Mesothelial cell of epicardium (in vitro differentiated cells): ENCODE measurements at regions not wholly inside any gene's neighbourhood (a gene's known extent, or its start where the extent isn't known, plus 50 kb on each side); places are given as distances from the start of the nearest gene placed in this dataset.
"Not testable (repeated sequence)": the region's sequence is repeated elsewhere in the genome, so short reads cannot be mapped to it uniquely, and the experiment has no call there.

Experiments
- DNase-seq, 2 experiments: peaks; one replicate each; pipeline ENCODE4 v3.0.0; 2021; ENCODE audit warnings: low spot score in 2 of 2; ENCODE audit not compliant: unreplicated experiment in 2 of 2
- H3K27ac Mint-ChIP-seq: 2 replicates; pipeline ENCODE4 v1.8.0; 2021; ENCODE audit warnings: mixed read lengths
- H3K27me3 Mint-ChIP-seq: 2 replicates; pipeline ENCODE4 v1.8.0; 2021; ENCODE audit warnings: low read depth, mixed read lengths
- H3K36me3 Mint-ChIP-seq: 2 replicates; pipeline ENCODE4 v1.8.0; 2021; ENCODE audit warnings: mixed read lengths
- H3K4me1 Mint-ChIP-seq: 2 replicates; pipeline ENCODE4 v1.8.0; 2021; ENCODE audit warnings: mixed read lengths
- H3K4me3 Mint-ChIP-seq: 2 replicates; pipeline ENCODE4 v1.8.0; 2021; ENCODE audit warnings: mild to moderate bottlenecking, moderate library complexity, mixed read lengths
- H3K9me3 Mint-ChIP-seq: 2 replicates; pipeline ENCODE4 v1.8.0; 2021; ENCODE audit warnings: mixed read lengths
- TF ChIP-seq, protein P1 (sequence below): fragments of 200-600 bp; sonication (generic); IDR thresholded peaks from one replicate; pipeline ENCODE4 v1.5.0; 2021; ENCODE audit warnings: antibody characterized with exemption; ENCODE audit not compliant: unreplicated experiment

DNA sequence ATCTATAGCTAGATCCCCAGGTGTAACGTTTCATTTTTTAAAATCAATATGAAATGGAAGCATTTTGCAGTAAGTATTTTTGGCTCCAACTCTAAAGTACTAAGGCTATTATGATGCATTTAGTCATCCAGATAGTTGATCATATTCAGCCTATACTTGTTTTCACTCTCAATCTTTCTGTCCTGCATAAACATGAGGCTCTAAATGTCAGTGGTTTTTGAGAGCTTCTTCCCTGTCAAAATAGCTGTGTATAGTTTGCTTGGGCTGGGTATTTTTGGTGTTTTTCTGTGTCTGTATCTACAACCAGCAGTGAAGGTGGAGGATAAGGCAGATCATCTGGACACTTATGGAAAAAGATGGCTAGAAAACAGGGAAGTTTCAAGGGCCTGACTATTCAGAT, 128.0 kb downstream of the LRRN1 start:
- no peak overlapping the region for H3K4me3 Mint-ChIP-seq
- H3K27me3 Mint-ChIP-seq: no peaks in the 10 kb centered on the region
- DNase-seq: no peak
- no peaks in the 10 kb centered on the region for H3K4me1 Mint-ChIP-seq
- H3K27ac Mint-ChIP-seq: no peak overlapping the region
- H3K9me3 Mint-ChIP-seq: peaks cover 17% of the 10 kb centered on the region
- TF ChIP-seq, protein P1, sequence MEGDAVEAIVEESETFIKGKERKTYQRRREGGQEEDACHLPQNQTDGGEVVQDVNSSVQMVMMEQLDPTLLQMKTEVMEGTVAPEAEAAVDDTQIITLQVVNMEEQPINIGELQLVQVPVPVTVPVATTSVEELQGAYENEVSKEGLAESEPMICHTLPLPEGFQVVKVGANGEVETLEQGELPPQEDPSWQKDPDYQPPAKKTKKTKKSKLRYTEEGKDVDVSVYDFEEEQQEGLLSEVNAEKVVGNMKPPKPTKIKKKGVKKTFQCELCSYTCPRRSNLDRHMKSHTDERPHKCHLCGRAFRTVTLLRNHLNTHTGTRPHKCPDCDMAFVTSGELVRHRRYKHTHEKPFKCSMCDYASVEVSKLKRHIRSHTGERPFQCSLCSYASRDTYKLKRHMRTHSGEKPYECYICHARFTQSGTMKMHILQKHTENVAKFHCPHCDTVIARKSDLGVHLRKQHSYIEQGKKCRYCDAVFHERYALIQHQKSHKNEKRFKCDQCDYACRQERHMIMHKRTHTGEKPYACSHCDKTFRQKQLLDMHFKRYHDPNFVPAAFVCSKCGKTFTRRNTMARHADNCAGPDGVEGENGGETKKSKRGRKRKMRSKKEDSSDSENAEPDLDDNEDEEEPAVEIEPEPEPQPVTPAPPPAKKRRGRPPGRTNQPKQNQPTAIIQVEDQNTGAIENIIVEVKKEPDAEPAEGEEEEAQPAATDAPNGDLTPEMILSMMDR: no peak
- H3K36me3 Mint-ChIP-seq: peaks cover 13% of the 10 kb centered on the region

DNA sequence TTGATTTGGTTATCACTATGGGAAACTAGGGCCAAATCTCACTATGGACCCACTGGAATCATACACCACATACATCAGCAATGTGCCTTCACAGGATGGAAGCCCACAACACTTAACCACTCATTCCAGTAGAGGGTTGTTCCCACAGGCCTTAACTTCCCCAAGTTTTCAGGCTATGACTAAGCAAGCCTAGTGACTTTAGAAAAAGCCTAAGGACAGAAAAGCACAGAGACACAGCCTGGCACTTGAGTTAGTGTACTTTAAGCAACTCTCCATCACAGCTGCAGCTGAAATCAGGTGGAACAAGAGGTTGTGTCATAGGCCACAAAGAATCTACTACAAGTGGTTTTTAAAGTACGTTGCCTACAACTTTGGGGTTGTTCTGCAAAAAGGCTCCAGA, 128.7 kb downstream of the LRRN1 start:
- no peak overlapping the region for H3K27ac Mint-ChIP-seq
- H3K27me3 Mint-ChIP-seq: no peaks in the 10 kb centered on the region
- DNase-seq: no peak
- no peak overlapping the region for H3K4me3 Mint-ChIP-seq
- H3K9me3 Mint-ChIP-seq: peaks cover 17% of the 10 kb centered on the region
- TF ChIP-seq, protein P1: no peak
- peaks cover 13% of the 10 kb centered on the region for H3K36me3 Mint-ChIP-seq
- H3K4me1 Mint-ChIP-seq: no peaks in the 10 kb centered on the region

DNA sequence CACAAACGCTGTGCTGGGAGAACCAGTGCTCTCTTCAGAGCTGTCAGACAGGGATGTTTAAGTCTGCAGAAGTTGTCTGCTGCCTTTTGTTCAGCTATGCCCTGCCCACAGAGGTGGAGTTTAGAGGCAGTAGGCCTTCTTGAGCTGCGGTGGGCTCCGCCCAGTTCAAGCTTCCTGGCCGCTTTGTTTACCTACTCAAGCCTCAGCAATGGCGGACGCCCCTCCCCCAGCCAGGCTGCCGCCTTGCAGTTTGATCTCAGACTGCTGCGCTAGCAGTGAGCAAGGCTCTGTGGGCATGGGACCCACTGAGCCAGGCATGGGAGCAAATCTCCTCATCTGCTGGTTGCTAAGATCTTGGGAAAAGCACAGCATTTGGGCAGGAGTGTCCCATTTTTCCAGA, 142.1 kb downstream of the LRRN1 start:
- H3K4me3 Mint-ChIP-seq, H3K27me3 Mint-ChIP-seq, H3K4me1 Mint-ChIP-seq, H3K27ac Mint-ChIP-seq, DNase-seq: not testable (repeated sequence)
- H3K9me3 Mint-ChIP-seq: peaks cover 64% of the 10 kb centered on the region
- peaks cover 20% of the 10 kb centered on the region for H3K36me3 Mint-ChIP-seq

DNA sequence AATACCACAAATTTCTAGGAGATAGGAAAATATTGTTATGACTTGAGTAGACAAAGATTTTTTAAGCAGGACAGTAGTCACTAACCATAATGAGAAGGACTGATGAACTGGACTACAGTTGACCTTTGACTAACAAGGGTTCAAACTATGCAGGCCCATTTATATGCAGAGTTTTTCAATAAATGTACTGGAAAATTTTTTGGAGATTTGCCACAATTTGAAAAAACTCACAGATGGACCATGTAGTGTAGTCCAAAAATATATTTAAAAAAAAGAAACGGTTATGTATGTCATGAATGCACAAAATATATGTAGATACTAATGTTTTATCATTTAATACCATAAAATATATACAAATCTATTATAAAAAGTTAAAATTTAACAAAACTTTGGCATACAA, 151.8 kb downstream of the LRRN1 start:
- DNase-seq: no peak
- Mint-ChIP-seq H3K27ac (no peak overlapping the region), H3K27me3 (no peaks in the 10 kb centered on the region), H3K36me3 (peaks cover 30% of the 10 kb centered on the region), H3K9me3 (peaks cover 29% of the 10 kb centered on the region), H3K4me3 (no peak overlapping the region), H3K4me1 (no peaks in the 10 kb centered on the region)
- TF ChIP-seq, protein P1: no peak

DNA sequence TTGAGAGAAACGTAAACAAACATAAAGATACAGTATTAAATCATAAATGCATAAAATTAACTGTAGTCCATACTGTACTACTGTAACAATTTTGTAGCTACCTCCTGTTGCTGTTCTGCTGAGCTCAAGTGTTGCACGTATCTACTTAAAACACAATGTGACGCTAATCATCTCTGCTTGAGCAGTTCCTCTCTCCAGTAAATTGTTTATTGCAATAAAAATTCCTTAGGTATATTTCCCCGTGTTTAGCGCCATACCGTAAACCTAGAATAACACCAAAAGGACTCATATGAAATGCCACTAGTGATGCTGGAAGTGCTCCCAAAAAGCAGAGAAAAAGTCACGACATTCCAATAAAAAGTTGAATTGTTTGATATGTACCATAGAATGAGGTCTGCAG, 152.3 kb downstream of the LRRN1 start:
- no peak for DNase-seq
- Mint-ChIP-seq H3K27me3 (no peaks in the 10 kb centered on the region), H3K27ac (no peak overlapping the region), H3K4me1 (no peaks in the 10 kb centered on the region), H3K9me3 (peaks cover 29% of the 10 kb centered on the region), H3K36me3 (peaks cover 30% of the 10 kb centered on the region), H3K4me3 (no peak overlapping the region)
- TF ChIP-seq, protein P1: no peak

DNA sequence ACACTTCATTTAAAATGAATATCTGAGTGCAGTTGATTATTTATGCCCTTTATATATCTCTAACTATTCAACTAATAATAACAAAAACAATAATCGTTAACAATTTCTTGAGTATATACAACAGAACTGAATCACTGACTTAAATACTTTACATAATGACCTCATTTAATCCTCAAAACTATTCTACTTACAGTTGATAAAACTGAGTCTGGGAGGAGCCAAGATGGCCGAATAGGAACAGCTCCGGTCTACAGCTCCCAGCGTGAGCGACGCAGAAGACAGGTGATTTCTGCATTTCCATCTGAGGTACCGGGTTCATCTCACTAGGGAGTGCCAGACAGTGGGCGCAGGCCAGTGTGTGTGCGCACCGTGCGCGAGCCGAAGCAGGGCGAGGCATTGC, 163.6 kb downstream of the LRRN1 start:
- Mint-ChIP-seq H3K27ac (peak overlapping the region; percentile 69), H3K4me3 (peak overlapping the region; percentile 71)
- not testable (repeated sequence) for H3K27me3 Mint-ChIP-seq, H3K9me3 Mint-ChIP-seq, H3K4me1 Mint-ChIP-seq, H3K36me3 Mint-ChIP-seq, DNase-seq

DNA sequence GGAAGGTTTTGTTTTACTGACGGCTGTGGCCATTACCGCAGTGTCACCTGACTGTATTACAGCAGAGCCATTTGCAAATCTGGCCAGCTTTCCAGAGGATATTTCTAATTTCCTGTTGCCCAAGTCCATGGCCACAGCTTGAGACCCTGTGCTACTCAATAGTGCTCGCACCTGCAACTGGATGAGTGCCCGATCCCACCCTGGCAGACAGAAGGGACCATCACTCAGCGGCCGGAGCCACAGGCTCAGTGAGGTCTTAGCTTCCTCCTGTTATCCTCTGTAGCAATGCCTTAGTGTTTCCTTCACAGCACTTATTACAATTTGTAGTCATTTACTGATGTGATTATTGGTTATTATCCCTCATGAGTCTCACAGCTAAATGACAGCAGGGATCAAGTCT, 184.8 kb downstream of the LRRN1 start:
- no peak overlapping the region for H3K4me3 Mint-ChIP-seq
- H3K27me3 Mint-ChIP-seq: peaks cover 3% of the 10 kb centered on the region
- H3K27ac Mint-ChIP-seq: no peak overlapping the region
- TF ChIP-seq, protein P1: no peak
- no peak for DNase-seq
- H3K4me1 Mint-ChIP-seq: no peaks in the 10 kb centered on the region
- no peaks in the 10 kb centered on the region for H3K9me3 Mint-ChIP-seq
- no peaks in the 10 kb centered on the region for H3K36me3 Mint-ChIP-seq
